ENCODE measurements at regions not wholly inside any gene's neighbourhood (a gene's known extent, or its start where the extent isn't known, plus 50 kb on each side); places are given as distances from the start of the nearest gene placed in this dataset.

GRCh38 chr5:51449026-51449425 lies 65.8 kb downstream of the ISL1 start:
- DNase-seq (ENCODE audit: low spot score), result no peak

DNA sequence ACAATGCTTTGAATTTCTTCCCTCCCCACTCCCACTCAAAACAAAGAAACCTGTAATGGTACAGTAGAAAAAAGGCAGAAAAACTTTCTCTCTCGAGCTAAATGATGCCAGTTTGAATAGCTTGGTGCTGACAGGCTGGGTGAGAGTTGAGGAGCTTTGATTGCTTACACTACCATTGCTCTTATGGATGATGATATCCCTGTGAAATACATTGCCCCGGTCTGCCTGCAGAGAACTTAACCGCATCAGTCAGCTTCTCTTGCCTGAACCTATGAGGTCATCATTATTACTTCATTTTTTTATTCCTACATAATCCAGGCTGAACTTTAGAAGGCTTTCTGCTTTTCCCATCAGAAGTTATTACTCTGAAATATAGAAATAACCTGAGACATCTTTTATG lies 69.3 kb downstream of the ISL1 start:
- no peak for DNase-seq (ENCODE audit: low spot score)

DNA sequence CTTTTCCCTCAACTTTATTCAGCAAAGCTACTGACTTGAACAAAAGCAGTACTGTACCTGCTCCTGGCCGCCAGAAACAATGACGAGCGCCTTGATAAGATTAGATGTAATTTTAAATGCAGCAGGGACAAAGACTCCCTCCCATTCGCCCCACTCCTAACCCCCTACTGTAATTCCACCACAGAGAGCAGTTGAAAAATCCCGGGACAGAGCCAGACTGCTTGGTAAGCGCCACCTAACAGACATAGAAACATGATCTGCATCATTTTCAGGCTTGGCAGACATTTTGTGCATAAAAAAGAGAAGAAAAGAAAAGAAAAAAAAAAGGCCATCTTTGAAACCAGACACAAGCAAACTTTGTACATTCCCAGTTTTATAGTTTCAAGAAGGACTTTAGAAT lies 81.9 kb downstream of the ISL1 start:
- no peak for DNase-seq (ENCODE audit: low spot score)

DNA sequence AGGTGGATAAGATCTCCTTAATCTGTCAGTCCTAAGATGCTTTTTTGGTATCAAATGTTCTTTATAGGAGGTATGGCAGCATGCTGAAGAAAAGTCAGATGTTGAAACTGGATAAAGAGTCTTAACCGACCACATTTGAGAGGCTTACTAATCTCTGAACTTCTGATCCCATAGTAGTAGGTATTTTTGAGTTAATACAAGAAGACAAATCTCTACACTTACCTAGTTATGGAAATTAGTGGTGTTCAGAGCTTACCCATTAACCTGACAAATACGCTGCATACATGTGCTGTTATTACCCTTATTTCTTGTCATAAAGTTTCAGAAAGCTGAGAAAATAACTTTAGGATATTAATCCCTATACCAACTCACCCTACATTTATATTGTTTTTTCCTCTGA lies 83.0 kb downstream of the ISL1 start:
- no peak for DNase-seq (ENCODE audit: low spot score)

GRCh38 chr5:51468196-51468595 lies 84.9 kb downstream of the ISL1 start:
- no peak for DNase-seq (ENCODE audit: low spot score)

GRCh38 chr5:51471630-51472029 lies 88.4 kb downstream of the ISL1 start:
- no peak for DNase-seq (ENCODE audit: low spot score)

DNA sequence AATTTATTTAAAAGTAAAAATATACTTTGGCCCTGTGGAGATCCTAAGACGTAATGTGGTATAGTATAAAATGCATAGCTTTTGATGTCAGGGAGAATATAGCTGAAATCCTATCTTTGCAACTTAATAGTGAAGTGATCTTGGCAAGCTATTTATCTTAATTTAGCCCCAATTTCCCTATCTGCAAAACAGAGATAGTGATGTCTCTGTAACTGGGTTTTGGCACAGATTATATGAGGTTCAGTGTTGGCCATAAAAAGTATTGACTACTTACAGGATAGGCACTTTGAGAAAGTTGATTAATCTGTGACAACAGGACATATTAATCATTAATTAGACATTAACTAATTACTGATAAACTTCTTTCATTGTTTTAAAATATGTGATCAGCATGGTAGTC lies 89.2 kb downstream of the ISL1 start:
- no peak for DNase-seq (ENCODE audit: low spot score)

DNA sequence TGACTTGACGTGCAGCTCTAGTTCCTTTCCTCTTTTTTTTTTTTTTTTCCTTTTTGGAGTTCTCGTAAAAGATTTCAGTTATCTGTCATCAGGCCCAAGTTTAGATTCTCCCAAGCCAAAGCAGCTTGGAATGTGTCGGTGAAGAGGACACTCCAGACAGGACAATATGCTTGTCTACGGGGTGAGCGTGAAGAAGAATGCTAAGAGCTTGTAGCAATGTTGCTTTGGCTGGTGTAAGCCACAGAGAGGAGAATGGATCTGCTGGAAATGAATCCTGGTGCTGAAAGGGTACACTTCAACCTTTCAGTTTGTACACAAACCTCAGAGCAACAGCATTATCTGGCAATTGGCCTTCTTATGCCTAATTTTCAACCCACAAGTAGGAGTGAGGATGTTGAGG lies 92.4 kb downstream of the ISL1 start:
- DNase-seq (ENCODE audit: low spot score), result no peak

DNA sequence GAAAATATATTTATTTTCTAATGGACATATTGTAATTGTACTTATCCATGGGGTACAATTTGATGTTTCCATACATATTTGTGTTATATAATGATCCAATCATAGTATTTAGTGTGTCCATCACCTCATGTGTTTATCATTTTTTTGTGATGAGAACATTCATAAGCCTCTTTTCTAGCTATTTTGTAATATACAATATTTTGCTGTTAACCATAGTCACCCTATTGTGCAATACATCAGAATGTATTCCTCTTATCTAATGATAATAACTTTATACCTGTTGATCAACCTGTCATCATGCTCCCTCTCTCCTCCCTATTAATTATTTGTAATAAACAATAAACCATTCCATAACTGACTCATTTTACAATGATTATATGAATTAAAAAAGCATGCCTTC lies 93.2 kb downstream of the ISL1 start:
- DNase-seq (ENCODE audit: low spot score), result no peak

- DNase-seq (ENCODE audit: low spot score), result no peak
These were observed 96.6 kb downstream of the ISL1 start for GRCh38 chr5:51479840-51480239.

- no peak for DNase-seq (ENCODE audit: low spot score)
These were observed 101.1 kb downstream of the ISL1 start for GRCh38 chr5:51484326-51484725.

DNA sequence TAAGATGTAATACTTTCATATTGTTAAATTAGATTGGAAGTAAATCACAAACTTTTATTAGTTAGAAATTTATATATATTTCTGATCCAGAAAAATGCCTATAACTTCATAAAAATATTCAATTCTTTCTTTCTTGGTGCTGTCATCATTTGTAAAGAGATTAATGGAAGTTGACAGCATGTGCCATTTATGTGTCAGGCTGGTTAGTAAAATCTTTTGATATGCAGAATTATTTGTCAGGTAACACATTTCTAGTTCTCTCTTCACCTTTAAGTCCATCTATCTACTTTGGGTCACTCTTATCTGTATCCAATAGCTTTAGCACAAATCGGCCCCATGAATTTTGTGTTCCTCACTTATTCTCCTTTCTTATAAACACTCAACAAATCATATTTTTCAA lies 102.9 kb downstream of the ISL1 start:
- no peak for DNase-seq (ENCODE audit: low spot score)

DNA sequence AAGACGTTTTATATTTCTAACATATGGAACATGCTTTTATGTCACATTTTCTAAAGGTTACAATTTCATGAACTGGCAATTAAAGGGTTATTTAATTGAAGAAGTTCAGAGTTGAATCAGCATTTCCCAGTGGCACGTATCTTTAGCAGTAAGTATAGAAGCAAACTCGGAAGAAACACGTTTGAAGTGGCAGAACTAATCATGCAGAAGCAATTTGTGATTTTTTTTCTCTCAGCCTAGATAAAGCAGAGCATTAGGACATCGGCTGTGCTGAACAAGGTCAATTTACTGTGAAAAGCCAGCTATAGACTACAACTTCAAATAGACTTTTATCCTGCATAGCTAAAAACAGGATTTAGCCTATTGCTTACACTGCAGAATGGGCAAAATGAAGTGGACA lies 104.7 kb downstream of the ISL1 start:
- no peak for DNase-seq (ENCODE audit: low spot score)

DNA sequence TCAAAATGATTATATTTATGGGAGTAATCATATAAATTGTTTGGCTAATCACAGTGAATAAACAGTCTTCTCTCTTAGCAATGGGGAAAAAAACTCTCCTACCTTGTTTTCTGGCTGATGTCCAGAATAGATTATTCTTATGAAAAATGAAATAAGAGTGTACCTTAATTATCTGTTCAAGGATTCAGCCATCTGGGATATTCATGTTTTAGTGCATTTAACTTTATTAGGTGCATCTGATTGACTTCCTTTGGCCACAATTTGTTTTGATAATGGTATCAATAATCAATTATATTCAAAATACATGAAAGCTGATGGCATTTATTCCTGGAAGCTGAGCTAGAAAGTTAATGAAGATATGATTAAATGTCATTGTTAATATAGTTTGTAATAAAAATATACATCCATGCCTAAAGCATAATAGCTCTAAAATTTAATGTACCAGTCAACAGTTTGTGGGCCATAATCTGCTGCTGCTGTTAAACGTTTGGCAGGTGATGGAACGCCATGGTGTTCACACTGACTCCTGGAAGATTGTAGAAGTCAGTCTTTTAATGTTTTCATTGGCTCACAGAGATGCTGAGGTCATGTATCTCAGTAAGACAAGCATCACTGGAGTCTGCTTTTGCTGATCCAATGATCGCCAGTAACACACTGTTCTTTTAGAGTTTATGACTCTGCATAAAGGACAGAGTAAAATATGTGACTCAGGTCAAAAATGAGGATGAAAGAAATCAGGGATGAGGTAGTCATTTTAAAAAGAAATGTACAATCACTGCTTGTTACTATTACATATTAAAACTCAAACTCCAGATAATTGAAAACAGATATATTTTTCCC lies 105.8 kb downstream of the ISL1 start:
- DNase-seq (ENCODE audit: low spot score), result no peak

- DNase-seq (ENCODE audit: low spot score), result no peak
These were observed 111.6 kb downstream of the ISL1 start for GRCh38 chr5:51494821-51495220.

- peak; percentile 1 for DNase-seq (ENCODE audit: low spot score)
These were observed 112.4 kb downstream of the ISL1 start for GRCh38 chr5:51495672-51496071.

DNA sequence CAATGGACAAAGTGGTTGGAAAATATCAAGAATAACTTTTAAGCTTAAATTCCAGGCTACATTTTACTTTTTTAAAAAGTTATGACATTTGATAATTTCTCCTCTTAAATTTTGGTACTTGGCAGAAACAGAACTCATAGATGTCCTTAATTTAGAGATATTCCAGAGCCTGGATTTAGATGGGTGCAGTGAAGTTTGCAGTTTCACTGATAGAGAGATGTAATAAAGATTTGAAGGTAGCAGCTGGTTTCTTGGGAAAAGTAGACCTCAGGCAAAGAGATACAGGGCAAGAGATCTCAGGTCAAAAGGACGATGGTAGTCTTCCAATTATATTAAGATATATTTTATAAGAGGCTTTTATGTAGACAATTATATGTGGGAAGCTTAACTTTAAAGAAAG lies 134.6 kb downstream of the ISL1 start:
- DNase-seq (ENCODE audit: low spot score), result no peak

GRCh38 chr5:51518607-51519006 lies 135.4 kb downstream of the ISL1 start:
- no peak for DNase-seq (ENCODE audit: low spot score)

GRCh38 chr5:51521583-51521982 lies 138.3 kb downstream of the ISL1 start:
- no peak for DNase-seq (ENCODE audit: low spot score)

GRCh38 chr5:51539232-51539631 lies 156.0 kb downstream of the ISL1 start:
- DNase-seq (ENCODE audit: low spot score), result no peak

GRCh38 chr5:51544031-51544785 lies 161.0 kb downstream of the ISL1 start:
- no peak for DNase-seq (ENCODE audit: low spot score)

DNA sequence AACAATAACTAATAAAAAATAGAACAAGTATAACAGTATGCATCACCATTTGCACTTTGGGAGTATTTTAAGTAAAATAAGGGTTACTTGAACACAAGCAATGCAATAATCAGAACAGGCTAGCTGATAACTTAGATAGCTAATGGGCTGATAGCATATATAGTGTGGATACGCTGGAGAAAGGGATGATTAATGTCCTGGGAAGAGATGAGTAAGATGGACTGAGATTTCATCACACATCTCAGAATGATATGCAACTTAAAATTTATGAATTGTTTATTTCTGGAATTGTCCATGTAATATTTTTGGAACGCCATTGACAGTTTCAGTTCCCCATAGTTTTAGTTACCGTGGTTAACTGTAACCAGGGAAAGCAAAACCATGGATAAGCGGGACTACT lies 173.6 kb downstream of the ISL1 start:
- DNase-seq (ENCODE audit: low spot score), result no peak

- no peak for DNase-seq (ENCODE audit: low spot score)
These were observed 175.4 kb downstream of the ISL1 start for GRCh38 chr5:51558682-51559081.

DNA sequence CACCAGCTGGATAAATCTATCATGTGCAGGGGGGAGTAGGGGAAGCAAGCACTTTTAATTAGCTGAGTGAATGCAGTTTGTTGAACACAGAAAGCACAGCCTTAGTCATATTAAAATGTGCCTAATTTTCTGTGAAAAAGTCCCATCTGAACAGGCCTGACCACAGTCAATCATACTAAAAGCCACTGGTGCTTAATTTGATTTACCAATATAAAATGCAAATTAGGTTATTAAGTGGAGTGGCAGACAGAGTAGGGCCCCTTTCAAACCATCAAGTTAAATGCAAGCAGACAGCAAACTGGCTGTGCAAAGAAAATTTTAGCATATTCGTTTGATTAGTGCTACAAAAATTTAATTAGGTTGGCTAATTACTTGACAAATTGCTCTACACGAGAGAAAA lies 176.1 kb downstream of the ISL1 start:
- no peak for DNase-seq (ENCODE audit: low spot score)
